GM18868 (cell line): ENCODE measurements at regions not wholly inside any gene's neighbourhood (a gene's known extent, or its start where the extent isn't known, plus 50 kb on each side); places are given as distances from the start of the nearest gene placed in this dataset.
"Not testable (repeated sequence)": the region's sequence is repeated elsewhere in the genome, so short reads cannot be mapped to it uniquely, and the experiment has no call there.

Experiments used
- ATAC-seq: cut with Tn5 transposase; IDR thresholded peaks from one replicate; pipeline ENCODE4 v1.9.1; 2021; ENCODE audit warnings: mild to moderate bottlenecking, moderate library complexity; ENCODE audit not compliant: unreplicated experiment

DNA sequence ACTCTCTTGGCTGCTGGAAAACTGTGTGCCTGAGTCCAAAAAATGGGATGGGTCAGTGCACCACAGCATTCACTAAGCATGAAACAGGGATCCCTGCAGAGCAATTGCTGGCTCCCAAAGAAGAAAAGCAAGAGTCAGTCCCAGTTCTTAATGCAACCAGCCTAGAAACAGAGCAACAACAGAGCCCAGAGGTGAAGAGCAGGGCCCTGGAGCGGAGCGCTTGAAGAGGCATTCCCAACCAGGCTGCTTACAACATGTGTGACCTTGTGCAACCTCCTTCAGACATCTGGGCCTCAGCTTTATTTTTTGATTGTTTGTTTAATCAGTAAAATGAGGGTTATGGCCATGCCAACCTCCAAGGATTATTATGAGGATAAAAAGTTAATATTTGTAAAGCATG, 543.7 kb upstream of the COBL start:
- ATAC-seq: no peak

DNA sequence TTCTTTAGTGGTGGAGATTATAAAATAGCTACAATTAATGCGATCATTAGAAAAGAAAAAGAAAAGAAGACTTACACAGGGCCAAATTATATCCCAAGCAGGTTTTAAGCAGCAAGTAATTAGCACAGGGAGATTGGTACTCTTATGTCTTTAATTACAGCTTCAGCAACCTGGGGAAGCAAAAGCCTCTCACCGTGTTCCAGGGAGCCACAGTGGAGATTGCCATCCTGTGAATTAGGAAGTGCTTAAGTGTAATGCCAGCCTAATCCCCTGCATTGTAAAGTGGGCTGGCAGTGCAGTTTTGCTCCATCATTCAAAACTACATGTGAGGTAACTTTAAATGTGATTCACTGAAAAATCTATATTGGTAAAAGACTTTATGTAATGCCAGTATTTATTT, 533.5 kb upstream of the COBL start:
- ATAC-seq: no peak

DNA sequence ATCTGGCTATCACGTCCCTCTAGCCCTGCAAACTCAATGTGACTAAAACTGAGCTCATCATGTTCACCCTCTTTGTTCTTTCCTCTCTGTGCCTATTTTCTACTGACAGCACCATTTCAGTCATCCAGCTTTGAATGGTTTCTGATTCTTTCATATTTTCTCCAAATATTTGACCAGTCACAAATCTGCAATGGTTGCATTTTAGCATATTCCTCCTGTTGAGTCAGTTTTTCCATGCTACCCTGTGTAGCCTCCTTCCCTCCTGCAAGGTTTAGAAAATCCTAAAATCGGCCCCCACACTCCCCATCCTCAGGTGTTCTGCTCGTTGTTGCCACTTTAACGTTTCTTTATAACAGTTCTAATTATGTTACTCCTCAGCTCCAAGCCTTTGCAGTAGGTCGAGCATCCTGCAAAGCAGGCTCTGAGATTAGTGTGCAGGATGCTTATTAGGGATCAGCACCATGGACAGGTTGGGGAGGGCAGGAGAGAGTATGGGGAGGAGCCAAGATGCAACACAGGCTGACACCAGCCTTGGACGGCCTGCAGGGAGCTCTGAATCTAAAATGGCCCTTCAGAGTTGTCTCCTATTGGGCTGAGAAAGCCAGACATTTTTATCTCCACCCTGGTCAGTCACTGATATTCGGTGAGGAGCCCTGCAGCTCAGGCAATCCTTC, 531.0 kb upstream of the COBL start:
- ATAC-seq: no peak

DNA sequence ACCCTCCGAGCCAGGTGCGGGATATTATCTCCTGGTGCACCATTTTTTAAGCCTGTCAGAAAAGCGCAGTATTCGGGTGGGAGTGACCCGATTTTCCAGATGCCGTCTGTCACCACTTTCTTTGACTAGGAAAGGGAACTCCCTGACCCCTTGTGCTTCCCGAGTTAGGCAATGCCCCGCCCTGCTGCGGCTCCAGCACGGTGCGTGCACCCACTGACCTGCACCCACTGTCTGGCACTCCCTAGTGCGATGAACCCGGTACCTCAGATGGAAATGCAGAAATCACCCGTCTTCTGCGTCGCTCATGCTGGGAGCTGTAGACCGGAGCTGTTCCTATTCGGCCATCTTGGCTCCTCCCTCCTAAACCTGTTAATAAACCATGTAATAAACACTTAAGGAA, 522.5 kb upstream of the COBL start:
- not testable (repeated sequence) for ATAC-seq

DNA sequence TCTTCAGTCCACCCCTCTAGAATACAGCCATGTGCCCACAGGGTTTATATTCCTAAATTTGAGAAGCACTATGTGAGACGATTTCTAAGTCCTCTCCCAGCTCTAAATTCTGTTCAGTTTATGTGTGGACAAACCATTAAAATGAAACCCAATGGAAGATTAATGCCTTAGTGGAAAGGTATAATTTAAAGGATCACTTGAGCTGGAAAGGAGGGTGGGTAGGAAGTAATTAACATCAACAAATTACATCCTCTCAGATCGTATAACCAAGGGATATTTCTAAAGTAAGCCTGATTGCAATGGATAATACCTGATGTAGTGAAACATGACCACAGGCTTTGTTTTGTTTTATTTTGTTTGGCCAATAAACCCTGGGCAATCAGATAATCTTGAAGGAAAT, 511.0 kb upstream of the COBL start:
- ATAC-seq: no peak

DNA sequence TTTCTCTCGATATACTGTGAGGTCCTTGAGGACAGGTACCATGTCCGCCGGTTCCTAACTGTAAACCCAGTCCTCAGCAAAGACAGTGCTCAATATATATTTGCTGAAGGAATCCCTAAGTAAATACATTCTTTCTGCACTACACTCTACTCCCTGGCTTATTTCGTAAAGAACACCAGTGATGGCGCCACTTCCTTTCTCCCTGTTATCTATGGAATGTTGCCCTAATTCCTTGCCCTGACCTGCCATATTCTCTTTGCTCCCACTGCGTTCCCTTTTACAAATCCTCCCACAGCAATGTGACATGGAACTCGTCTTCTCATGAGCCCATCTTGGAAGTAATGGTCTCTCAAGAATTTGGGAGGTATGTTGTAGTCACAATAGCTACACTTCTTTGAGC, 507.4 kb upstream of the COBL start:
- no peak for ATAC-seq

DNA sequence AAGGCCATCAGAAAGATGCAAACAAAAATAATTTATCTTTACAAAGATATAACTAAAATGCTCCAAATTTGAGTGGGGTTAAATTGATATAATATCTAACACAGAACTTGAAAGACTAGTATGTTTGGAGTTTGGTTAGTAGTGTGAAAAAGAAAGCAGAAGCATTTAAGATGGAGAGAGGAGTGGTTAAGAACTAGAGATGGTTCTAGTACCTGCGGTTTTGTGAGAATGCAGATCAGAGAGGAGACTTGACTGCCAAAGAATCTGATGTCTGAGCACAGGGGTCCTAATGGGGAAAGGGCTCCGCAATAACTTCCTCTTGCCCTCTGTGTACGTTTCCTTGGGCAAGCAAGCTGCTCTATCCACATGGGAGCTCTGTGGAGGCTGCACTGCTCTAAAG, 506.8 kb upstream of the COBL start:
- ATAC-seq: no peak

DNA sequence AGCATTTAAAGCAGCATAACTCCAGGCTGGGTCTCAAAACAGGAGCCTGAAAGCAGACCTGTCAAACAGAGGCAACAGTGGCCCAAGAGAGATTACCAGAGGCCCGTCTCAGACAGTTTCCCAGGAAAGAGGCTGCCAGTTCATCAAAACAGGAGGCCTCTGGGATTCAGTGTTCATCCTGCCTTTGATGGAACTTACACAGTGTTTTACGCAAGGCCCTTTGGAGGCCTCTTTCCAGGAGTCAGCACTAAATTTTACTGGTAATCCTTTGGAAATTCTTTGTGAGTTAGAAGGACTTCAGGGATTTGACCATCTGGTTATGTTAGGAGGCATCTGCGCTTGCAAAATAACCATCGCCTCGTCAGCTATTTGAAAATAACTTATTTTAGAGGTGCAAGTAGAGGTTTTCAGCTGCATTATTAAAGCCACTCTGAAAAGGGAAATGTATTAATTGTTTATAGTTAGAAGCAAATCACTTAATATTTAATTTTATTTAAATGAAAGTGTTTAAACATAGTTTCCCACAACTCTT, 501.2 kb upstream of the COBL start:
- no peak for ATAC-seq

DNA sequence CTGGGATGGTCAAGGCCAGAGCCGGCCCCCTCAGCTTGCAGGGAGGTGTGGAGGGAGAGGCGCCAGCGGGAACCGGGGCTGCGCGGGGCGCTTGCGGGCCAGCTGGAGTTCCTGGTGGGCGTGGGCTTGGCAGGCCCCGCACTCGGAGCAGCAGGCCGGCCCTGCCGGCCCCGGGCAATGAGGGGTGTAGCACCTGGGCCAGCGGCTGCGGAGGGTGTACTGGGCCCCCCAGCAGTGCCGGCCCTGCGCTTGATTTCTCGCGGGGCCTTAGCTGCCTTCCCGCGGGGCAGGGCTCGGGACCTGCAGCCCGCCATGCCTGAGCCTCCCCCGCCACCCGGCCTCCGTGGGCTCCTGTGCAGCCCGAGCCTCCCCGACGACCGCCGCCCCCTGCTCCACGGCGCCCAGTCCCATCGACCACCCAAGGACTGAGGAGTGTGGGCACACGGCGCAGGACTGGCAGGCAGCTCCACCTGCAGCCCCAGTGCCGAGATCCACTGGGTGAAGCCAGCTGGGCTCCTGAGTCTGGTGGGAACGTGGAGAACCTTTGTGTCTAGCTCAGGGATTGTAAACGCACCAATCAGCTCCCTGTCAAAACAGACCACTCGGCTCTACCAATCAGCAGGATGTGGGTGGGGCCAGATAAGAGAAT, 489.3 kb upstream of the COBL start:
- not testable (repeated sequence) for ATAC-seq

DNA sequence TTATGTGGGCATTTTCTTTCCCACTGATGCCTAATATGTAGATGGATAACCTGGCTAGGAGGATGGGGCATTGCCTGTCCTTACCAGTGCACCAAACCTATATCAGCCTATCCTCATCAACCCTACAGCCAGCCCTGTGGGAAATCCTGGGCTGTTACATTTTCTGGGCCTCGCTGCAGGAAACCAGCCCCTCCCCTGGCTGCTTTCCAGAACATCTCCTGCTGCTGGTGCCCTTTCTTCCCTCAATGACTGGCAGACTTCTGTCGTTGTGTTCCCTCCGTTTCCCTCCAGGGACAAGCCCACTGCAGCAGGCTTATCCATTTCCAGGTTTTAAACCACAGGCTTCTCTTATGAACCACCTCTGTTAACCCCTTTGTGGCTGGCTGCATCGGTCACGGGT, 486.1 kb upstream of the COBL start:
- no peak for ATAC-seq

DNA sequence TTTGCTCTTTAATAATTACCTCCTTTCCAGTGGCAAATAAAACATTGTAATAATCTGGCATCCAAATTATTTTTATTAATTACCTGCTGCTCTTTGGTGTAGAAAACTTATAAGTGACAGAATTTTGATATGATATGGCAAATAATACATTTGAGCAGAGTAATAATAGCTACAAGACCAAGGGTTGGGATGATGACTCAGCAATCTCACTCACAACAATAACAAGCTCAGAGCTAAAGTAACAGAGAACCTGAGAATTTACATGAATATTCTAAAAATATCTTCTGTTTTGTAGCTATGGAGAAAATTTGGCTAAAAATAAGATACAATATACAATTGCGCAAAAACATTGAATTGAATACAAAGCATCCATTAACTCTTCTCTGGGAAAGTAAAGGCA, 480.8 kb upstream of the COBL start:
- ATAC-seq: no peak

DNA sequence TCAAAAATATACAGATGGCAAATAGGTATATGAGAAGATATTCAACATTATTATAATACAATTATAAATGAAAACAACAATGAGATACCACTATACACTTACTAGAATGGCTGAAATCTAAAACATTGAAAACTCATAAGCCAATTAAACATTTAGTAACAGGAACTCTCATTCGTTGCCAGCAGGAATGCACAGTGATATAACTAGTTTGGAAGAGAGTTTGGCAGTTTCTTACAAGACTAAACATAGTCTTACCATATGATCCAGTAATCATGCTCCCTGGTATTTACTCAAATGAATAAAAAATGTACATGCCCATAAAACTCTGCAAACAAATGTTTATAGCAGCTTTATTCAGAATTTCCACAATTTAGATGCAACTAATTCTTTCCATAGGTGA, 476.2 kb upstream of the COBL start:
- ATAC-seq: no peak

DNA sequence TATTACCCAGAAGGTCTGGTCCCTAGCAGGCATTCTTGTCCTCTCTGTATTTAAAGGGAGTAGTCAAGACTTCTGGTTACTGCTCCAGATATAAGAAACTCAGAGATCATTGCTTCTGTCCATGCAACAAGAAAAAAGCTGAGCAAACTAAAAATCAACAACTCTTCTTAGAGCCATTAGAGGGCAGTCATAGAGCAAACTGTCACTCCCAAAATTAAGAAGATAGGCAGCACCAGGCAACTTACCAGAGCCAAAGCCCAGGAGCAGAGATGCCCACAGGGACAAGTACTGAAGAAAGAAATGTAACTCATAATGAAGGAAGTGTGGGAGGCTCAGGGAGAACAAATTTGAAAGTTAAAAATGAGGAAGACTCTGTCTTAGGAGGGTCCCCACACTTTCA, 472.9 kb upstream of the COBL start:
- no peak for ATAC-seq

DNA sequence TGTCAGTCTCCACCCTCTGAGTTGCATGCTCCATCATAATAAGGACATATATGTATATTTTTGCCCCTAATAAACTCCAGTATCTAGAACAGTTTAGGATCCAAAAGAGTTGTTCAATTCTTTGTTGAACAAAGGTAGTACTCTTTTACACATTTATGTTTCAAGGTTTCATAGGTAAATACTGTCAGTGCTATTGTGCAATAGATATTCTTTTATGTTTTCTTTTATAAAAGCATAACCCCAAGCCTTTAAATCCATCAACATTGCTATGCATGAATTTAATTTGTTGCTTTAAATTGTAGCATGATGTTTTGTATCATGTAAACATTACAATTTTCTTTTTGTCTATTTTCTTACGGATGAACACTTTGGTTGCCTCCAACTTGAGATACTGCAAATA, 469.7 kb upstream of the COBL start:
- no peak for ATAC-seq

DNA sequence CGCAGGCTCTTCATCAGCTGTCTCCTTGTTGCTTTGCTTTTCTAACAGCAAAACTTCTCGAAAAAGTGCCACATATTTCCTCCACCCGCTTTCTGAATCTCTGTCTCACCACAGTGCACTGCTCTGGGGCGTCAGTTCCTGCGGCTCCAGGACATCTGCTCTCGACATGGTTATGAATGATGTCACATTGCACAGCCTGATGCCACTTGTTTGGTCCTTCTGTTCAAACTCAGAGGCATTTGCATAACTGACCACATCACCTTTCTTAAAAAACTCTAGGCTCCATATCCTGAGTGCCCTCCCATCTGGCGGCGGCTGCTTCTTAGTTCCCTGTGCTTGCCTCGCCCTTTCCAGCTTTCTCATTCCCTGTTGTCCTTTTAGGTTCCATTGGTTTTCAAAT, 469.3 kb upstream of the COBL start:
- no peak for ATAC-seq

DNA sequence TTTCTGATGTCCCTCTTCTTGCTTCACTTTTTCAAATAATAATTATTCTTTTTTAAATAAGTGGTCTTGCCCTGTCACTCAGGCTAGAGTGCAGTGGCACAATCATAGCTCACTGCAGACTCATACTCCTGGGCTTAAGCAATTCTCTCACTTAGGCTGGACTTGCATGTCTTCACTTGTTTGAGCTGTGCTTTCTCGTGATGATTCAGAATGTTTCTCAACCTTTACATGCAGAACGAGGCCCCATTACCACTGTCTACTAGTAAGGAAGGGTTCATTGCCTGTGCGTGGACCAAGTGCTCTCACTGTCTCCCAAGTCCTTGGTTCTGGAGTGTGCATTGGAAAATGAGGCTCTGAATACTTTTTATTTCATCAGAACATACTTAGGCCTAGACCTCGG, 468.6 kb upstream of the COBL start:
- no peak for ATAC-seq

DNA sequence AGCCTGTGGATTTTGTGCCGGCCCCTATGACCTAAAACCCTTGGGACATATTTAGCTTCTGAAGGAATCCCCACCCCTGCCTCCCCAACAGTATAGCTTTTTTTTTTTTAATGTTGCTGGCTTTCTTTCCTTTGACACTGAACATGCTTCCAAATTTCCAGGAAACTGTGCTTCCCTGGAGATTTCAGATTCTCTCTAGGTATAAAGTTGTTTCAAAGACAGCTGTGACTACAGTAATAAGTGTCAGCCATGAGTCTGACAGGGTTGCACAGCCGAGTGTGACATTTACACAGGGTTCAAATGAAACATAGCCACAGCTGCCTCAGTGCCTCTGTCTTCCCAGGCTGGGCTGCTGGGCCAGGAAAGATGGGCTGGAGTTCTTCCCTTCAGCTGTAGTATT, 466.6 kb upstream of the COBL start:
- ATAC-seq: no peak

DNA sequence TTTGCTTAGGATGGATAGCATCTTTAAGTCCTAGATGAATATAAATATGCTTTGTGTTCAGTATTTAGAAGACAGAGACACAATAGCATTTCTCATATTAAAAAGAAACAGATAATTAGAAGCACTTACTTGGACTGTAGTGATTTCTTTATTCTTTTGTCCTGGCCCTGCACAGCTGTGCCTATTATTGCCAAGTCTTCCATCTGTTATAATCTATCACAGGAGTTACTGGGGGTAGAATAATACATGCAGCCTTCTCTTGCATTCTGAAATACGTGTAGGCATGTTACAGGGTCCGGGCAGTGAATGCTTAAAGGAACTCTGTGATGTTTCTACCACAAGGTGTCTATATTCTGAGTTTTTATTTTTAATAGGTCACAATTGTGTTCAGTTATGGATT, 461.5 kb upstream of the COBL start:
- no peak for ATAC-seq

DNA sequence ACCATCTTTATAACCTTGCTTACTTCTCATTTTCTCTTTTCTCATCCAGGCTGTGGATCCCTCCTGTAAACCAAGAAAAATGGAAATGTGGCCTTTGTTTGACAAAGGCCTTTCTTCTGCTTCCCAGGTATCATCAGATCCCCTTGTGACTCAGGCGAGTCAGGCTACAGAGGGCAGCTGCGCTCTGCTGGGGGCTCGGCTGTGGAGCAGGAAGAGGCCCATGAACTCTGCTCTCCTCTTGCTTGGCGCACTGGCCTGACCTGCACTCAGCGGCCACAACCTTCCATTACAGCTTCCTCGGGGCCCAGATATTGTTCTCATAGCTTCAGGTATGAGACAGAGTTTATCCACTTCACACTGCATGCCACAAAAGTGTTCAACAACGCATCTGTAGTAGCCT, 457.6 kb upstream of the COBL start:
- no peak for ATAC-seq

DNA sequence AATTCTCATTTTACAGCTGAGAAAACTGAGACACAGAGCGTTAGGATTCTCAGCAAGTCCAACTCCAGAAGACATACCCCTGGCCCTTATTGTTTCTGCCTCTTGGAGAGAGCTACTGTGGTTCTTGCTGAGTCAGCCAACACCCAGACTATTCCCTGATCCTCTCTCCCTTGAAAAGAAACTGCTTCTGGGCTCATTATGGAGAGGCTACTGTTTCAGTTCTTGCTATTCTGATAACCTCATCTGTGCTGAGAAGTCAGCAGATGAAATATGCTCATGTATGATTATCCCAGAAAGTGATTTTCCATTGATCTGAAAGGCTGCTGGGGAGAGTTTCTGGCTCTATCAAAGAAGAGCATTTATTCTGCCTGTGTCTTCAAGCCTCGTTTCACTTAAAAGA, 455.6 kb upstream of the COBL start:
- no peak for ATAC-seq

DNA sequence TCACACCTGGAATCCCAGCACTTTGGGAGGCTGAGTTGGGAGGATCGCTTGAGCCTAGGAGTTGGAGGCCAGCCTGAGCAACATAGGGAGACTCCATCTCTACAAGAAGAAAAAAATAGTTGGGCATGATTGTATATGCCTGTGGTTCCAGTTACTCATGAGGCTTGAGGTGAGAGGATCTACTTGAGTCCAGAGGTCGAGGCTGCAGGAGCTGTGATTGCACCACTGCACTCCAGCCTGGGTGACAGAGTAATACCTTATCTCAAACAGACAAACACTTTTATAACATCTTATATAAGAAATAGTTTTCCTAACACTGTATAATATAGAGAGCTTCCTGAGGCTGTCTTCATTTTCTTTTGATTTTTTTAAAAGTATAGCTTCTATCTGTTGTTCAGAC, 448.4 kb upstream of the COBL start:
- ATAC-seq: no peak

DNA sequence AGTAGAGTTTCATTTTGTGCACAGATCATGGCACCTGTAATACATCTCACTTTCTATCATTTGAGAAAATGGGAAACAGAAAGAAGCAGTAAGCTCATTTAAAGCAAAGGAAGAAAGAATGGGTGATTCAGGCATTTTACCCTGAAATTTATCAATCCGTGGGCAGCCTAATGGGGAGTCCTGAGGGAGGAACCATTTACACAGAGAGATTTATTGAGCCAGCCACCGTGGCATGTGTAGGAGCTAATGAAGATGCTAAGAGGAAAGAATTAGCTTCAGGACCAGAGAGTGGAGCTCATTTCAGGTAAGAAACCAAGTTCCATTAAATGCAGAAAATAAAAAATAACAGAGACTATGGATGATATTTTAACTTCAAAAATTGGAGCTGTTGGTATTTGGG, 443.4 kb upstream of the COBL start:
- no peak for ATAC-seq

DNA sequence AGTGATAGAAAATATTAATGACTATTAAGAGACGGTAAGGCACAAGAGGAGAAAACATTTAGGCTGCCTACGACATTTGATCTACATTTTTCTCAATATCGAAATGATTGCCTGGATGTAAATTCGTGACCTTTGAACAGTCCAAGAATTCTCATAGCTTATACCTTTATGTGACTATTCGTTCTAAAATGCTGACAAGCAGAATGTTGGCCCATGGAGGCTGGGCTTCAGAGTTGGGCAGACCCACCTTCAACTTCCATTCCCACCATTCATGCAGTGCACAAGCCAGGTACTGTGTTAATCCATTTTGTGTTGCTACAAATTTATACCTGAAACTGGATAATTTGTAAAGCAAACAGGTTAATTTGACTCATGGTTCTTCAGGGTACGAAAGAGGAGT, 441.4 kb upstream of the COBL start:
- ATAC-seq: no peak
